ENCODE measurements at regions not wholly inside any gene's neighbourhood (a gene's known extent, or its start where the extent isn't known, plus 50 kb on each side); places are given as distances from the start of the nearest gene placed in this dataset.
"Not testable (repeated sequence)": the region's sequence is repeated elsewhere in the genome, so short reads cannot be mapped to it uniquely, and the experiment has no call there.

DNA sequence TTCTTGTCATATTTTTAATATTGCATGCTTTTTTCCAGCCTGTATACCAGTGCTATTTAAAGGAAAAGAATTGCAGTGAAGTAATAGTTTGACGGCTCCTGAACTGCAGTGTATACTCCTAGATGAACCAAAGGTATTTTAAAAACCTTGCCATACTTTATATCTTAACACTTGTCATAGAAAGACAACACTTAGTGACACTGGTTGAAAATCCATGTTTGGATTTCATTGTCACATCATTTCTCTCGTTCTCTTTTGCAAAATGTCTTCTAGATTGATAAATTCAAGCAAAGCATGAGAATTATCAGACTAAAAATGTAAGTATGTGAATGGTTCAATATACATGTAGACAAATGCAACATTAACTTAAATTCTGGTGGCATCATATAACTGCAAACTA is 1293.9 kb downstream of the PCDH9 start:
- no peak for DNase-seq

DNA sequence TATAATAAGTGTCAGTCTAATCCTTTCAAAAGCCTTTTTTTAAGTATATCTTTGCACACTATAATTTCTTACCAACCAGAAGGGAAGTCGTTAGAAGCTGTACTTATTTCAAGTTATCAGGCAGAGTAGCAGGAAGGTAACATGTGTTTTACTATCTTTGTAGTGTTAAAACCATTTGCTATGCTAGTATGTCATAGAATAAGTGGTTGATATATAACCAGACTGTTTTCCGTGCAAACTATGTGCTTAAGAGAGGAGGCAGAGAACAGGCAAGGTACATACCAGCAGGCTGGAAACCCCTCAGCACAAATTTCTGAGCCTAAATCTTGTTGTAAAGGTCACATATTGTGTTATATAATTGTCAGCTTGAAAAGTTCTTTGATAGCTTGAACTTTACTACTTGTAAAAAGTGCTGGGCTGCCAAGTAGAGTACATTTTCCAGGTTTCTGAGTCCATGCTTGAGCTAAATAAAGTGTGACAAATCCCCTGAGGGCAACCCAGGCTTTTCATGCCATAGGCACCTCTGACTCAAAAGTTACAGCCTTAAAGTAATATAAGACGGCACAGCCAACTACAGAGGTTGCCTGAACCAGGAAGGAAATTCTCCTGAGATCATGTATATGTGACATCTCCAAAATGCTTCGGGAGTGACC is 1297.4 kb downstream of the PCDH9 start:
- no peak for DNase-seq

DNA sequence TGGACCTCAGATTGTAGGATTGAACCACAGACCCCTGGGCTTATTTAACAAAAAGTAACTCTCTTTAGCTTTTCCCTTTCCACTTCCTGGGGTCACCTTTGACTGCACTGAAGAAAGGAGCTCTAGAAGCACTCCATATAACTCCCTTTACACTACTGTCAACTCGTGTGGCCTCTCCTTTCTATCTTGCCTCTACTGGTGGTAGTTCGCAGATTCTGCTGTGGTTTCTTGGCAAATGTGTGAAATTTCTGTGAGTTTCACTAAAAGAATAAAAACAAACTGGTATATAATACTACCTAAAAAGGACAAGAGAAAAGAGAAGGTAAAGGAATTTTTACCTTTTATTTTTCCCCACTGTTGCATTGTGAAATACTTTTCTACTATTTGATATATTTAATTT is 1298.1 kb downstream of the PCDH9 start:
- no peak for DNase-seq

DNA sequence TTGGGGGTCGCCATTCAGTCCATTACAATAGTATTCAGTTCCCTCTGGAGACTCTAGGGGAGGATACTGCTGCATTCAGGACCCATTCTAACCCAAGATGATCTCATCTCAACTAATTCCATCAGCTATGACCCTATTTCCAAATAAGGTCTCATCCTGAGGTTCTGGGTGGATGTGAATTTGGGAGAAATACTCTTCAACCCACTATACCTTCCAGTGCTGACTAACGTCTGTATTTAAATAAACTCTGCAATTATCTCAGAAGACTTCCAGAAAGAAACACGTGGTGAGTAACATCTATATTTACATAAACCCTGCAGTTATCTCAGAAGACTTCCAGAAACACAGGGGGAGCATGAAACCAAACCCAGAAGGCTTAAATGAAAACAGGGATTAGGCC is 1300.7 kb downstream of the PCDH9 start:
- no peak for DNase-seq

DNA sequence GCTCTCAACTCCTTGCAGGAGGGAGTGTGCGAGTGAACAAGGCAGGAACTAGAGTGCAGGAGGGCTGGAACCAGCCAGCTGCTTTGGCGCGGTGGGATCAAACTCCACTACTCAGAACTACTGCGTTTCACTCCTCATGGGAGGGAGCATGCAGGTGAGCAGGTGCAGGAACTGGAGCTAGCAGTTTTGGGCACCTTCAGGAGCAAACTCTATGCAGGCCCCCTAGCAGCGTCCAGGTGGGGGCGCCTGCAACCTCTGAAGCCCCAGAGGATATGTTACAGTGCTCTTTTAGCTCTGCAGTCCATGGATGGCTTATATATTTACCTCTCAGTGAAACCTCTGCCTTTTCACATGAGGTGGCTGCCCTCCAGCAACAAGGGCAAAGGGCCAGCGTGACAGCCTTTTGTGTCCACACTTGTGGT is 1303.4 kb downstream of the PCDH9 start:
- peak; percentile 43 for DNase-seq

DNA sequence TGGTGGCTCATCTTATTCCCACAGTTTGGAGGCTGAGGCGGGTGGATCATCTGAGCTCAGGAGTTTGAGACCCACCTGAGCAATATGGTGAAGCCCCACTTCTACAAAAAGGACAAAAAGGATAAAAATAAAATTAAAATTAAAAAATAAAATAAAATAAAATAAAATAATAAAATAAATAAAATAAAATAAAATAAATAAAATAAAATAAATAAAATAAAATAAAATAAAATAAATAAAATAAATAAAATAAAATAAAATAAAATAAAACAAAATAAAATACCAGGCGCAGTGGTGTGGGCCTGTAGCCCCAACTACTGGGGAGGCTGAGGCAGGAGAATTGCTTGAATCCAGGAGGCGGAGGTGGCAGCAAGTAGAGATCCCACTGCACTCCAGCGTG is 1307.3 kb downstream of the PCDH9 start:
- not testable (repeated sequence) for DNase-seq

DNA sequence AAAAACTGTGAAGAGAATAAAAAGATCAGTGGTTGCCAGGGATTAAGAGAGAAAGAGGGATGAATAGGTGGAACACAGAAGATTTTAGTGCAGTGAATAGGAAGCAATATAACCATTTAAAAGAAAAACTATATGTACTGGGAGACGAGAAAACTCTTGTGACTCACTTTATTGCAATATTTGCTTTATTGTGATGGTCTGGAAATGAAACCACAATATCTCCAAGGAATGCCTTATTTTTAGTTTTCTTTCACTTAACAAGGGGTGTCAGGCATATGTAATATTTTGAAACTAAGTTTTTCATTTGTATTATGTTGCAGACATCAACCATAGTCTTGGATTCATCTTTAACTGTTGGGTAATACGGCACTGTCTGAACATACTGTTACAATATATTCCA is 1308.2 kb downstream of the PCDH9 start:
- no peak for DNase-seq

DNA sequence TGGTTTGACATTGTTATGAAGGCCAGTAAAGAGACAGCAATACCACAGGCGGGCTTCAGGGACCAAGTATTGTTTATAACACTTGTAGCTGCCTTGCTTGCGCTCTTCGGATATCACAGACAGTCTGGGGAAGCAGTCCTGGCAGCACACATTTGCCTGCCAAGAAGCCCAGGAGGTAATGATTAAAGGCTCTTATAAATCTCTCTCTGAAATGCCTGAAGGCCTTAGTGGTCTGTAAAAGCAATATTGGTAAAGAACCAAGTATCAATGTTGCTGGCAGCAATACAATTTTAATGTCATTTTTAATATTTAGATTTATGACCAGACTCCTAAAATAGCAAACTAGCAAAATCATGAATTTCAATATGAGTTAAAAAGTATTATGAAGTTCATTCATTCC is 1312.4 kb downstream of the PCDH9 start:
- no peak for DNase-seq

DNA sequence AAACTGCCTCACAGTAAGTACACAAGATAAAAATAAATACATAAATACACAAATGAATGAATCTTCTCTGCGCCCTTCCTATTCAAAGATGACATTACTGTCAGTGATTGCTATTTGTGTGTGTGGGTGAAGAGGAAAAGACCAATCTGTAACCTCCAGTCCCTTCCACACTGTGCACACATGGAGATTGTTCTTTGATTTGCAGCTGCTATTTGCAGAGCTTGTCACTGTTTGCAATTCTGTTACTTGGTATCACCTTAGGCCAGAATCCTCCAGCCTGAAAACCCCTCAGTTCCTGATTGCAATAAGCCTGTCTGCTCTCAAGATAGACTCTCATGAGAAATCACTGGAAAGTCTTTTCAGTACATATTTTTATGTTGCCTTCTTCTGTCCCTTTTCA is 1314.9 kb downstream of the PCDH9 start:
- DNase-seq: no peak

DNA sequence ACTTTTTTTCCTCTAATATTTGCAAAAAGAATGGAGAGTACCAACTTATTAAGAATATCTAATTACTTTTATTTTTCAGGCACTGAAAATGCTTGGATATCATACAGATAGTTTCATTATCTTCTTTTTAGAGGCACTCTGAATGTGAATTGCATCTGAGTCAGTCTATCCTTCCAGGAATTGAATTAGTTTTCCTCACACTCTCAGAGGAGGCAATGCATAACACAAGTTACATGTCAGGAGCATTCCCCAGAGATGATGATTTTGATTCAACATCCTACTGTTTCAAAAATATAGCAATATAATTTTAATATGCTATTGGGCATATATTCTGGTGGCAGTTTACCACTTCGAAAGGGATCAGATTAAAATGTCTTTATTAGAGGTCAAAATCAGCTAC is 1315.4 kb downstream of the PCDH9 start:
- no peak for DNase-seq

DNA sequence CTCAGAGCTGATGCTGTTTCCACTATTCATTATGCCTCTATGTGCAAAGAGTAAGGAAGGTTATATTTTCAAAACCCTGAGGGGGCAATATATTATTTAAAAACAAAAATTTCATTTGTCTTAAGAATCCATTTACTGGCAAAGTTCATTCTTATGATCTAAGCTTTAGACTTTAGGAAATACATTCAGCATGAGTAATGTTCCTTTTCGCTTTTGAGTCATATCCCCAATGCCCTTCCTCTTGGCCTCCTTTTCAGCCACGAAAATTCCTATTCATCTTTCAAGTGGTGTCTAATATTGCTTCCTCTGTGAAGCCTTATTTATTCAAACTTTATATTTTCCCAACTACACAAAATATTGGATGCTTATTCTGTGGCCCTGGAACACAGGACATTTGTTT is 1317.0 kb downstream of the PCDH9 start:
- no peak for DNase-seq

DNA sequence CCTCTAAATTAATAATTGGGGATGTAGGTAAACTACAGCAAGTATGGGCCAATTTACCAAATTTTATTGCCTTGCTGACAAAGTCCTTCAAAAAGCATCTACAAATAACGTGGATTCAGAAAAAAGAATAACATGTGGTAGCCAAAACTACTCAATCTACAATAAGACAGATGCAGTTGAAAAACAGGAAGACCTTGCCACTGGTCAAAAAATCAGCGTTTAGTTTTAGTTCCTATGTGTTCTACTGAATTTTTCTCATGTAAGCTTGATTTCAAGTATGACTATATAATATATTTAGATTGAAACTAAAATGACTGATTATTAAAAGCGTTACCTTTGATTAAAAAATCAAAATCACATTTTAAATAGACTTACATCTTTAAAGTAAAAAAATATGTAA is 1317.6 kb downstream of the PCDH9 start:
- no peak for DNase-seq

DNA sequence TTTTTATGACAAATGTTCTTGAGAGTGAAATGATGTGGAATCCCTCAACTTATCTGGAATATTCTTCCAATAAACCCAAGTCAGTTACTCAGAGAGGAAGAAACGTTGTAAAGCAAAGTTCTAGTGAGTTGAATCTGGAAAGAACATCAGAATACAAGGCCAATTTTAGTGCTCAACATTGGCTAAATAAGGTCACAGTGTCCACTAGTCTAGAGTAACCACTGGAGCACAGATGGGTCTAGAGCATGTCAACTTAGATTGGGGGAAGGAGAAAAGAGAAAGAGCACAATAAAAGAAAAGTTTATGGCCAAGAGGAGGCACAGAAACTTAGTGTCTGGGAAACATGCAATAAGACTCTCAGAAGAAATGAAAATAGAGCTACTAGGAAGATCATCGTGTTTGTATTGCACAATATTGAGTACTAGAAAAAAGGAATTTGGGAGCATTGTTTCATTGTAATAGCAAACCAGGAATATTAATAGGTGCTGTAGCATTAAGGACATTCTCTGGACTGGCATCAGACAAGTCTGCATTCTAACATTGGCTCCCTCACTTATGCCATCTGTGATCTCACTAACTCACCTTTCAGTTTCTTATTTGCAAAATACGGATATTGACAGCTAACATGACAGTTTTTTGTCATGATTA is 1318.5 kb downstream of the PCDH9 start:
- DNase-seq: no peak

DNA sequence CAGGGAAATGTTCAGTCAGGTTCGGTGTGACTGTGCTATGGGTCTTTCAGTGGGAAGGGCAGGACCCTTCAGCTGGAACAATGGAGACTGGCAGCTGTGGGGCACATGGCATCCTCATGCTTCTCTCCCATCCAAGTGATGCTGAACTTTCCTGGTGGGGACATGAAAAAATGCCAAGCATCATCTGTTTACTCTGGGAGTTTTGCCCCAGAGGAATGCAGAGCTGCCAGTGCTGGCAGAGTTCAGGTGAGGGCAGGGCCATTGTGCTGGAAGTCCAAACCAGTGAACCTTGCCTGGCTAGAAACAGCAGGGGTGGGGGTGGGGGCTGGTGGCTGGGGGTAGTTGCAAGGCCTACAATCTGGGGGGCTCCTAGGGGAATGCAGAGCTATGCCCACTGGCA is 1320.6 kb downstream of the PCDH9 start:
- DNase-seq: no peak

DNA sequence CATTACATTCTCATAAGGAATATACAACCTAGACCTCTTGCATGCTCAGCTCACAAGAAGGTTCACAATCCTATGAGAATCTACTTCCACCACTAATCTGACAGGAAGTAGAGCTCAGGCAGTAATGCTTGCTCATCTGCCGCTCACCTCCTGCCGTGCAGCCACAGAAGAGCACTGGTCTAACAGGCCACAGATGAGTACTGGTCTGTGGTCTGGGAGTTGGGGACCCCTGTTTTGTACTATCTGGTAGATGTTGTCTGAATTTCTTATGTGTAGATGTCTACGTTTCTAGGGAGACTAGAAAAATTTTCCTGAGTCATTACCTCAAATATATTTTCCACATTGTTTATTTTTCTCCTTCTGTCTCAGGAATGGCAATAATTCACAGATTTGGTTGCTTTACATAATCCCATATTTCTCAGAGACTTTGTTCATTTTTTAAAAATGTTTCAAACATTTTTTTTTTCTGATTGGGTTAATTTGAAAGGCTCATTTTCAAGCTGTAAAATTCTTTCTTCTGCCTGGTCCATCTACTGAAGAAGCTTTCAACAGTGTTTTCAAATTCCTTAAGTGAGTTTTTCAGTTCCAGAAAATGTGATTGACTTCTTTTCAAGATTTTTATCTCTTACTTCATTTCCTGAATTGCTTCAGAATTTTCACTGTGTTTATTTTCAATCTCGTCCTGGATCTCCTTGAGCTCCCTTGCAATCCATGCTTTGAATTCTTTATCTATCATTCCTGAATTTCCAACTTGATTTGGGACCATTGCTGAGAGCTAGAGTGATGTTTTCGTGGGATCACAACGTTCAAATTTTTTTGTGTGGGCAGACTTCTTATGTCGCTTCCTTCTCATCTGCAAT is 1322.2 kb downstream of the PCDH9 start:
- no peak for DNase-seq

DNA sequence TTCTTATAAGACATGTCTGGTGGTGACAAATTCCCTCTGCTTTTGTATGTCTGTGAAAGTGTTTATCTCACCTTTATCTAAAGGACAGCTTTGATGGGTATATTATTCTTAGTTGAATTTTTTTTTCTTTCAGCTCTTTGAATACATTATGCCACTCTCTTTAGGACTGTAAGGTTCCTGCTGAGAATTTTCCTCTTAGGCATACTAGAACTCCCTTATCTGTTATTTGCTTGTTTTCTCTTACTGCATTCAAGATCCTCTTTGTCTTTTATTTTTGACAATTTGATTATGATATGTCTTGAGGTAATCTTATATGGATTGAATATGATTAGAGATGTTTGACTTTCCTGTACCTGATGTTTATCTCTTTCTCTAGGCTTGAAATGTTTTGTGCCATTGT is 1328.4 kb downstream of the PCDH9 start:
- no peak for DNase-seq

DNA sequence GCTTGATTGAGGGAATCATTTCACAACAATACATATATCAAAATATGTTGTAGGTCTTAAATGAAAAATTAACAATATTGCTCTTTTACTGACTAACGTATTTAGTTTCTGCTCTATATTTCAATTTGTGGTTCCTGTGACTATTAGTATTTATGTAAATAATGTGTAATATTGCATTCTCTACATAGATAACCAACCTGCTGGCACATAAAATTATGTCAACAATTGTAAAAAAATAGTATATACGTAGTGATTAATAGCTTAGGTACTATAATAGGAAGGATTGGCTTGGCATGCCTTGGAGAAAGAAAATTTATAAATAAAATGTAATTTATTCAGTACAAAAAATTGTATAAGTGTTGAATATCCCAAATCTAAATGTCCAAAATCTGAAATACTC is 1336.1 kb downstream of the PCDH9 start:
- DNase-seq: no peak

DNA sequence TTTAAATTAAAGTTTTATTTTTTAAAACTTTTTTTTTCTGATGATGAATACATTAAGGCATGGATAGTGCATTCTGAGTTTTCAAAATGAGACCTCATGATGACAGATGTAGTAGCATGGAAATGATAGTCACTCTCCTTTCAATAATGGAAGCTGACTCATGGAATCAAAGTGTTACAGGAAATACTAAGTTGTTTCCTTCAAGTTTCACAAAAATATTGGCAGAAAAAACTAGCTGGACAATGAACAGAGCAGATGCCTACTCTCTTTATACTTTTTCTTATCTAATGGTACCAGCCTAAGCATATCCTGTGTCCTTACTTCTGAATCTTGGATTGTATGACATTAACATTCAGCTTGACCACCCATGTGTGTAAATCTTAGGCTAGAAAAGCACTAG is 1337.3 kb downstream of the PCDH9 start:
- no peak for DNase-seq

DNA sequence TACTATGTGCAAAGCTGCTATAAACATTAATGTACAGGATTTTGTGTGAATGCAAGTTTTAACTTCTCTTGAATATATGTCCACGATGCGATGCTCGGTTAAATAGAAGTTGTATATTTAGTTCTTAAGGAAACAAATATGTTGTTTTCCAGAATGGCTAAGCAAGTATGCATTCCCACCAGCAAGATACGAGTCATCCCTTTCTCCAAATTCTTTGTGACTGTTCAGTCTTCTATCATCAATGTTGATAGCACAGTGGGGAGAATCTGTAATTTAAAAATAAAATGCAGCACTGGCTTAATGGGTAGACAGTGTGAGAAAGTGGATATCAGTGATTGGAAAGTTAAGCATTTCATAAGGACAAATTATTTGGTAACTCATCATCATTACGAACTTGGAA is 1340.8 kb downstream of the PCDH9 start:
- DNase-seq: no peak

DNA sequence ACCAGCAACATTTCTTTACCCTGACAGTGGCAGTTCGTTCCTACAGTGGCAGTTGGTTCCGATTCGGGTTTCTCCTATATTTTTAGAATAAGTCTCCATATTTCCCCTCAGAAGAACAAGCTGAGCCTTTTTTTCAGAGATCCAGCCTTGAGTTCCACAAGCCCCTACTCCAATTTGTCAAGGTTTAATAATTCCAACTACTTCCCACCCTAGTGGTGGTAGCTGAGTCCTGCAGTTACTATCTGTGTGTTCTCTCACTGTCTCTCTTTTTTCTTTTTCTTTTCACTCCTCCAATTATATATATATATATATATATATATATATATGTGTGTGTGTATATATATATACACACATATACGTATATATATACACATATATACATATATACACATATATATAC is 1347.3 kb downstream of the PCDH9 start:
- no peak for DNase-seq

DNA sequence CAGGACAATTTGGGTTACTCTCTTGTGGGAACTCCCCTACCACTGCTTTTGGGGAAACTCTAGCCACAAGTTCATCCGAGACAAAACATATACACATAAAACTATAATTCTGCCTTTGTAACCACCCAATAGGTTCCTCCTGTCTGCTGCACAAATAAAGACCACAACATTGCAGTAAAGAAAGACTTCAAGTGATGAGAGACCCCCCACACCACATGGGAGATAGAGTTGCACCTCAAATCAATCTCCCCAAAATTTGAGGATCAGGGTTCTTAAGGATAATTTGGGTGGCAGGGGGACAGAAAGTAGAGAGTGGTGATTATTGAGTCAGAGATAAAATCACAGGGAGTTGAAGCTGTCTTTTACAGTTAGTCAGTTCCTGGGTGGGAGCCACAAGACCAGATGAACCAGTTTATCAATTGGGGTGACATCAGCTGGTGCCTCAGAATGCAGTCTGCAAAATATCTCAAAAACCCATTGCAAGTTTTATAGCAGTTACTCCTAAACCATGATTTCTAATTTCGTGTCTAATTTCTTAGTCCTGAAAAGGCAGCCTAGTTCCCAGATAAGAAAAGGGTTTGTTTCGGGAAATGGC is 1348.5 kb downstream of the PCDH9 start:
- DNase-seq: no peak

DNA sequence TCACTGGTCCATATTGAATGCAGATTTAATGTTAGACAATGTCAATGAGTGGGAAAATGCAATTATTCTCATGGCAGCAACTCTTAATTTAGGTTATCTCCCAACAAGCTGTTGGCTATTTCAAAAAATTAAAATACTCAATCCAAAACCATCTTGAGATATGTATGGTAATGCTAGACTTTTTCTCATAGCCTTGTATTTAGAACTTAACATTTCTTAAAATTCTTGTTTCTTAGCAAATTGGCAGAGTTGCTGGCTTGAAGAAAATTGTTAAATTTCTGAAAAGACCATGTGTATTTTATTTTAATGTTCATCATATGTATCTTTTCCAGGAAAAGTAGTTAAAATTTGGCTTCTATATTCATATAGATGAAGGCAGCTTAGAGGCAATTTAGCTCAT is 1355.1 kb downstream of the PCDH9 start:
- no peak for DNase-seq

DNA sequence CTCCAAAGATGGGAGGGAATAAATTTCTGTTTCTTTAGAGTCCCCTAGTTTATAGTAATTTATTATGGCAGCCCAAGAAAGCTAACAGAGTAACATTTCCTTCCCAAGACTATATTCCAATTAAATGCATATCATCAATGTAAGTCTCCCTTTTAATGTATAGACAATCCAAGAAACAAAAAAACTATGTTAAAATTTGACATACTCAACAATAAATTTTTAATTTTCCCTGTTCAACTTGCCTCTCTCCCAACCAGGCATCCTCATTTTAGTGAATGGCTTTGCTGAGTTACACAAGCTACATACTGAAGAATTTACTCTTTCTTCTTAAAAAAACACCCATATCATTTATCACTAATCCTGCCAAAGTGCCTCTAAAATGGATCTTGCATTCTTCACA is 1357.7 kb downstream of the PCDH9 start:
- no peak for DNase-seq

DNA sequence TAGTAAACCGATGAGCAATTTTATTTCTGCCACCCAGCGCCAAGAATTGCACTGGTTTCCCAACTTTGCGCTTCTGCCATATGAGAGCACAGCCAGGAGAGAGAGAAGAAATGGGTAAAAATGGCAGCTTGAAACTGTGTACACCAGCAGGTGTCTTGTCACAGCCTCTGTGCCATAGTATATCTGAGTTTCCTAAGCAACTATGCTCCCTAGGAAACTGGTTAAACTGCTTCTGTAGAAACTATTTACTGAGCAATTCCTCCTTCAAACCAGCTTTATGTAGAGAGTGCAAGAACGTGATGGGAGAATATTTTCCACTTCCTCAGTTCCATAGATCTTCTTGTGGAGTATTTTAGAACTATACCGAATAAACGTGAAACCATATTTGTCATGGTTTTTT is 1361.3 kb downstream of the PCDH9 start:
- DNase-seq: no peak
